IMR-90 (cell line): ENCODE measurements at regions not wholly inside any gene's neighbourhood (a gene's known extent, or its start where the extent isn't known, plus 50 kb on each side); places are given as distances from the start of the nearest gene placed in this dataset.
"Not testable (repeated sequence)": the region's sequence is repeated elsewhere in the genome, so short reads cannot be mapped to it uniquely, and the experiment has no call there.

Experiments used
- ATAC-seq: fragments of 200-7000 bp; cut with Tn5 transposase; 2 replicates; pipeline ENCODE4 v1.9.1; 2020; ENCODE audit warnings: low read depth, mild to moderate bottlenecking, moderate library complexity
- BruUV-seq: library from RNA; stranded (reverse); fragments of 400-500 nt; replicated peaks from 2 replicates; lab custom pipeline; 2021; lab: Mats Ljungman, UMichigan
- CTCF ChIA-PET: fragments of 300-600 bp; formaldehyde crosslinking; extraction: SDS; loops from one replicate; lab custom pipeline; 2021; ENCODE audit warnings: antibody characterized with exemption; lab: Yijun Ruan, JAX
- POLR2A ChIA-PET: fragments of 300-600 bp; sonication (Branson Sonifier 250); formaldehyde crosslinking; loops from one replicate; lab custom pipeline; 2022; ENCODE audit warnings: antibody characterized with exemption; ENCODE audit not compliant: unreplicated experiment; lab: Charles Lee
- DNase-seq: peaks from one replicate; pipeline ENCODE4 v3.0.0; 2013
- H2AFZ ChIP-seq: replicated peaks from 2 replicates; pipeline ENCODE3; 2013; ENCODE audit warnings: low read length, mild to moderate bottlenecking; ENCODE audit not compliant: poor library complexity
- H2AK5ac ChIP-seq: 2 replicates; pipeline ENCODE4 v1.6.1; 2013; ENCODE audit warnings: low read depth, low read length, inconsistent platforms
- H2AK9ac ChIP-seq: replicated peaks from 2 replicates; pipeline ENCODE3; 2013; ENCODE audit warnings: mild to moderate bottlenecking, low read depth, low read length, moderate library complexity; ENCODE audit not compliant: poor library complexity
- H2BK120ac ChIP-seq: 2 replicates; pipeline ENCODE4 v1.6.1; 2013; ENCODE audit warnings: low read depth, low read length, inconsistent platforms
- H2BK15ac ChIP-seq: 3 replicates; pipeline ENCODE4 v1.6.1; 2013; ENCODE audit warnings: low read depth, low read length, inconsistent platforms
- H2BK20ac ChIP-seq: 2 replicates; pipeline ENCODE4 v1.6.1; 2013; ENCODE audit warnings: low read depth, mild to moderate bottlenecking, inconsistent platforms, low read length, moderate library complexity
- H2BK5ac ChIP-seq: 2 replicates; pipeline ENCODE4 v1.6.1; 2013; ENCODE audit warnings: mild to moderate bottlenecking, low read depth, low read length, inconsistent platforms; ENCODE audit not compliant: poor library complexity, severe bottlenecking
- H3K14ac ChIP-seq: replicated peaks from 2 replicates; pipeline ENCODE4 v1.6.1; 2013; ENCODE audit warnings: low read depth, low read length, inconsistent platforms
- H3K18ac ChIP-seq: 2 replicates; pipeline ENCODE4 v1.6.1; 2013; ENCODE audit warnings: low read depth, low read length, control low read depth
- H3K23ac ChIP-seq: 2 replicates; pipeline ENCODE4 v1.6.1; 2013; ENCODE audit warnings: low read depth, low read length, inconsistent platforms
- H3K27ac ChIP-seq: 2 replicates; pipeline ENCODE4 v1.5.1; 2013; ENCODE audit warnings: mild to moderate bottlenecking, control low read depth, low read length; ENCODE audit not compliant: insufficient read depth
- H3K27me3 ChIP-seq: 2 replicates; pipeline ENCODE4 v1.6.1; 2013; ENCODE audit warnings: low read length; ENCODE audit not compliant: control insufficient read depth, insufficient read depth
- H3K36me3 ChIP-seq: 2 replicates; pipeline ENCODE4 v1.6.1; 2013; ENCODE audit warnings: low read length, mixed read lengths; ENCODE audit not compliant: control insufficient read depth, insufficient read depth
- H3K4ac ChIP-seq: 2 replicates; pipeline ENCODE4 v1.6.1; 2013; ENCODE audit warnings: low read depth, low read length, inconsistent platforms
- H3K4me1 ChIP-seq: 2 replicates; pipeline ENCODE4 v1.6.1; 2013; ENCODE audit warnings: low read length, mixed read lengths; ENCODE audit not compliant: control insufficient read depth, insufficient read depth
- H3K4me2 ChIP-seq: 2 replicates; pipeline ENCODE4 v1.6.1; 2013; ENCODE audit warnings: low read depth, mild to moderate bottlenecking, control low read depth, low read length, moderate library complexity
- H3K4me3 ChIP-seq: 2 replicates; pipeline ENCODE4 v1.5.1; 2013; ENCODE audit warnings: low read depth, mild to moderate bottlenecking, control low read depth, low read length, moderate library complexity; ENCODE audit not compliant: insufficient read depth
- H3K56ac ChIP-seq: 2 replicates; pipeline ENCODE4 v1.6.1; 2013; ENCODE audit warnings: low read length, inconsistent platforms; ENCODE audit not compliant: insufficient read depth; ENCODE audit errors: extremely low read depth
- H3K79me1 ChIP-seq, 2 experiments: 2 replicates each; pipeline ENCODE4 v1.6.1; 2013; ENCODE audit warnings: low read length in 2 of 2, inconsistent platforms in 1 of 2, low read depth in 1 of 2
- H3K9ac ChIP-seq: 2 replicates; pipeline ENCODE4 v1.6.1; 2013; ENCODE audit warnings: low read depth, low read length, control low read depth
- H3K9me1 ChIP-seq: 2 replicates; pipeline ENCODE4 v1.6.1; 2013; ENCODE audit warnings: low read length, inconsistent platforms; ENCODE audit not compliant: insufficient read depth
- H3K9me3 ChIP-seq: 2 replicates; pipeline ENCODE4 v1.6.1; 2013; ENCODE audit warnings: low read length; ENCODE audit not compliant: control insufficient read depth, insufficient read depth
- H4K20me1 ChIP-seq: 2 replicates; pipeline ENCODE4 v1.6.1; 2013; ENCODE audit warnings: low read length, inconsistent platforms; ENCODE audit not compliant: insufficient read depth
- H4K5ac ChIP-seq: 2 replicates; pipeline ENCODE4 v1.6.1; 2013; ENCODE audit warnings: mild to moderate bottlenecking, low read depth, low read length, control low read depth
- H4K8ac ChIP-seq, 2 experiments: 2 replicates each; pipeline ENCODE4 v1.6.1; 2013; ENCODE audit warnings: low read depth in 2 of 2, low read length in 2 of 2, control low read depth in 1 of 2, inconsistent platforms in 1 of 2
- H4K91ac ChIP-seq: 2 replicates; pipeline ENCODE4 v1.6.1; 2013; ENCODE audit warnings: low read depth, low read length, inconsistent platforms; ENCODE audit not compliant: insufficient read depth
- WGBS, 2 experiments: methylation state at CpG; one replicate each; pipeline versions ENCODE4 v1.1.5 to v1.1.7; 2013; ENCODE audit warnings: missing lambda C conversion rate in 2 of 2; ENCODE audit not compliant: insufficient read length in 1 of 2; ENCODE audit errors: extremely low coverage in 2 of 2; 5-methylcytosine and 5-hydroxymethylcytosine counted together
- dilution Hi-C: fragments of 300-500 bp; cut with HindIII; formaldehyde crosslinking; loops from one replicate; pipeline ENCODE4 v1.14.3; 2018; ENCODE audit warnings: low sequenced_read_pairs; ENCODE audit not compliant: unreplicated experiment
- in situ Hi-C: fragments of 300-500 bp; cut with MboI; formaldehyde crosslinking; loops from 3 replicates; pipeline ENCODE4 v1.14.3; 2019; ENCODE audit warnings: low sequenced_read_pairs, inconsistent platforms, mixed read lengths
- intact Hi-C: fragments of 100-400 bp; cut with micrococcal nuclease; formaldehyde crosslinking; loops from 2 replicates; pipeline ENCODE4 v1.10.0; 2022

DNA sequence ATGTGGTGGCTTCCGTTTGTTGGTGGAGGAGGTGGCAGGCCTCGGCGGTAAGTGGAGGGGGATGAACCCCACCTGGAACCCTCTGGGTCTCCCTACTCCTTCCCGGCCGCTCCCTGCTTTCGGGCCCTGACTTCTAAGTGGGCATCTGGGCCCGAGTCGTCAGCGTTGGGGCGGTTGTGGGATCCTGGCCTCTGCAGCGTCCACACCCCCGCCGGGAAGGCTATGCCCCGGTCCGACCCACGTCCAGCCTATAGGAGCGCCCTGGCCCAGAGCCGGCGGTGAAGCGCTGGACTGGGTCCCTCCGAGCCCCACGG lies 986.3 kb downstream of the TUBA3C start:
- H2AK5ac ChIP-seq, H4K91ac ChIP-seq, H3K4me2 ChIP-seq, in situ Hi-C loops, CTCF ChIA-PET, H2BK20ac ChIP-seq, H3K9me3 ChIP-seq, H2AK9ac ChIP-seq, DNase-seq, BruUV-seq, H3K9me1 ChIP-seq, H4K20me1 ChIP-seq, POLR2A ChIA-PET, H3K23ac ChIP-seq, H3K56ac ChIP-seq, H3K36me3 ChIP-seq, dilution Hi-C loops, H3K4me3 ChIP-seq, H3K79me1 ChIP-seq, H3K4me1 ChIP-seq, H2BK120ac ChIP-seq, H3K27me3 ChIP-seq, ATAC-seq, H2BK5ac ChIP-seq, H3K14ac ChIP-seq, H2AFZ ChIP-seq, H3K9ac ChIP-seq, H4K8ac ChIP-seq, H3K4ac ChIP-seq, H4K5ac ChIP-seq, H3K27ac ChIP-seq, intact Hi-C loops, H3K18ac ChIP-seq, H2BK15ac ChIP-seq: not testable (repeated sequence)
- WGBS, 2 experiments = no CpG with 5 or more reads among the region's 22 CpGs

DNA sequence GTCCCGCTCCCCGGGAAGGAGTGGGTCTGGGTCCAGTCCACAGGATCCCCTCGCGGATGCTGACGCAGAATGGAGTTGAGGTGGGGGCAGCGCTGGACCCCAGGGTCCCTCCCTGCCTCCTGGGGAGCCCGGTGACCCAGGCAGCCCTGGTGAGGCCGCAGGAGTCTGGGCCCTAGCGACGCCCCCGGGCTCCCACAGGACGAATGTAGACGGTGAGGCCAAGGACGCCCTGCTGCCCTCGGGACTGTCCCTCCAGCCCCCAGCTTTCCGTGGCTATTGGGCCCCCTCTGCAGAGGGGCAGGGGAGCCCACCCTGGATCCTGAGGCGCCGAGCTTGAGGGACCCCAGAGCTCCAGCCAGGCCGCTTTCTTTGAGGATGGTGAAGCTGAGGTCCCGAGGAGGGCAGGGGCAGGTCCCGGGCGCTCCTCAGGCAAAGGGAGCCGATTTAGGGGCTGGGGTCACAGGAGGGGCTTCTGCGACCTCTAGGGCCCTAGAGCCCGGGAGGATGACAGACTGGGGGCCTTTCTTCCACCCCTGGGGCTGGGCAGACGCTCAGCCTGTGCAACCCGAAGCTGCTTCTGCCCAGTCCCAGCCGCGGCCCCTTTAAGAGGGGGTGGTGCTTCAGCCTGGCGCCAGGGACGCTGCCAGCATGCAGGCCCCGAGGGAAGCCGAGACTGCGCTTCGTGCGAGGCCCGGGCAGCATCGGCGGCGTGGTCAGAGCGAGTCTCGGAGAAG lies 986.8 kb downstream of the TUBA3C start:
- dilution Hi-C loops = not testable (repeated sequence)

More for the DNA sequence above, 986.8 kb downstream of the TUBA3C start:
- H4K20me1 ChIP-seq, H3K79me1 ChIP-seq, H2AFZ ChIP-seq, intact Hi-C loops, H4K8ac ChIP-seq, POLR2A ChIA-PET, H4K91ac ChIP-seq, H2AK5ac ChIP-seq, H3K56ac ChIP-seq, H2BK5ac ChIP-seq, H3K23ac ChIP-seq, H3K9ac ChIP-seq, DNase-seq, H4K5ac ChIP-seq, H3K4ac ChIP-seq, H3K4me3 ChIP-seq, H3K18ac ChIP-seq, H3K9me1 ChIP-seq, H3K36me3 ChIP-seq, H2BK20ac ChIP-seq, BruUV-seq, H2BK120ac ChIP-seq, H3K9me3 ChIP-seq, H3K27me3 ChIP-seq, H2BK15ac ChIP-seq, ATAC-seq, in situ Hi-C loops, H3K14ac ChIP-seq, H2AK9ac ChIP-seq, CTCF ChIA-PET, H3K27ac ChIP-seq, H3K4me2 ChIP-seq, H3K4me1 ChIP-seq: not testable (repeated sequence)
- WGBS, 2 experiments = no CpG with 5 or more reads among the region's 42 CpGs
